DMS53 treated with DMSO at 0.1 percent for 48 hours (cell line): ENCODE measurements at regions not wholly inside any gene's neighbourhood (a gene's known extent, or its start where the extent isn't known, plus 50 kb on each side); places are given as distances from the start of the nearest gene placed in this dataset.
"Not testable (repeated sequence)": the region's sequence is repeated elsewhere in the genome, so short reads cannot be mapped to it uniquely, and the experiment has no call there.

ENCODE experiments used
- DNase-seq: peaks from one replicate; lab custom pipeline; 2025; ENCODE audit not compliant: unreplicated experiment; lab: John Stamatoyannopoulos, UW

DNA sequence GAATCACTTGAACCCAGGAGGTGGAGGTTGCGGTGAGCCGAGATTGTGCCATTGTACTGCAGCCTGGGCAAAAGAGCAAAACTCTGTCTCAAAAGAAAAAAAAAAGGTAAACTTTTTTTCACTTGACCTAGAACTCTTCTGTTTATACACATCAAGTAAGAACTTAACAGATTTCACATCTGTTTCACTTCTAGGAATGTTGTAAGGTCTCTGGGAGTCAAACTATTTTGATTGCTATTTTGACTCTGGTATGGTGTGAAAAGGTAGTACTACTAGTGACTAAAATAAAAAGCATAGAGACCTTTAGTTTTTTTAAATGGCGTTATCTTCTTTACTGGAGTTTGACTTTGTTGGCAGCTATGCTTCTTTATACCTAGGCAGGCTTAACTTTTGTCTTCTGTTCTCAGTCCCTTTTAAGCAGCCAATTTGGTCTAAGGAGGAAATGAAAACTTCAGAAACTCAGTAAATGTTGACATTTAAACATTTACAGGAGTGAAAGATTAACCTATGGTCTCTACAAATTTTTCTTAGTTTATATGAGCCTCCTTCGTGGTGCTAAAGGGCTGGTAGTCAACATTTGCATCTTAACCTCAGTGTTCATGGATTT lies 84.7 kb downstream of the METTL2B start:
- not testable (repeated sequence) for DNase-seq

DNA sequence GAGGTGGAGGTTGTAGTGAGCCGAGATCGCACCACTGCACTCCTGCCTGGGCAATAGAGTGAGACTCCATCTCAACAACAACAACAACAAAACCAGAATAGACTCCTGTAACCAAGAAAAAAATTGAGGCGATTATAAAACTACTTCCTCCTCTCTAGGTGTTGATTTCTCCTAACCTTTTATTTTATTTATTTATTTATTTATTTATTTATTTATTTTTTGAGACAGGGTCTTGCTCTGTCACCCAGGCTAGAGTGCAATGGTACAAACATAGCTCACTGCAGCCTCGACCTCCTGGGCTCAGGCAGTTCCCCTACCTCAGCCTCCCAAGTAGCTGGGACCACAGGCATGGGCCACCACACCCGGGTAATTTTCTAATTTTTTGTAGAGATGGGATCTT lies 86.2 kb downstream of the METTL2B start:
- not testable (repeated sequence) for DNase-seq

DNA sequence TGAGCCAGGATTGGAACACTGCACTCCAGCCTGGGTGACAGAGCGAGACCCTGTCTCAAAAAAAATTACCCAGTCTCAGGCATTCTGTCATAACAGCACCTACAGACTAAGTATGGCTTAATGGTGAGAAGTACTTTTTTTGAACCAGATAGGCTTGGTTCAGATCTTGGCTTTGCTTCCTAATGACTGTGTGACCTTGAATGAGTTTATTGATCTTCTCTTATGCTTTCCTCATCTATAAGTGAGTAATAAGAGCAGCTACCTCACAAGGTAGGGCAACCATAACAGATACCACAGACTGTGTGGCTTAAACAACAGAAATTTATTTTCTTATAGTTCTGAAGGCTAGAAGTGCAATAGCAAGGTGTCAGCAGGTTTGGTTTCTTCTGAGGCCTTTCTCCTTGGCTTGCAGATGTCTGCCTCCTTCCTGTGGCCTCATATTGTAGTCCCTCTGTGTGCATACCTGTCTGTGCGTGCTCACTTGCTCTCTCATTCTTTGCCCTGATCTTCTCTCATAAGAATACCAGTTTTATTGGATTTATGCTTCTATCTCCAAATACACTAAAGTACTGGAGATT lies 87.7 kb downstream of the METTL2B start:
- DNase-seq = not testable (repeated sequence)

DNA sequence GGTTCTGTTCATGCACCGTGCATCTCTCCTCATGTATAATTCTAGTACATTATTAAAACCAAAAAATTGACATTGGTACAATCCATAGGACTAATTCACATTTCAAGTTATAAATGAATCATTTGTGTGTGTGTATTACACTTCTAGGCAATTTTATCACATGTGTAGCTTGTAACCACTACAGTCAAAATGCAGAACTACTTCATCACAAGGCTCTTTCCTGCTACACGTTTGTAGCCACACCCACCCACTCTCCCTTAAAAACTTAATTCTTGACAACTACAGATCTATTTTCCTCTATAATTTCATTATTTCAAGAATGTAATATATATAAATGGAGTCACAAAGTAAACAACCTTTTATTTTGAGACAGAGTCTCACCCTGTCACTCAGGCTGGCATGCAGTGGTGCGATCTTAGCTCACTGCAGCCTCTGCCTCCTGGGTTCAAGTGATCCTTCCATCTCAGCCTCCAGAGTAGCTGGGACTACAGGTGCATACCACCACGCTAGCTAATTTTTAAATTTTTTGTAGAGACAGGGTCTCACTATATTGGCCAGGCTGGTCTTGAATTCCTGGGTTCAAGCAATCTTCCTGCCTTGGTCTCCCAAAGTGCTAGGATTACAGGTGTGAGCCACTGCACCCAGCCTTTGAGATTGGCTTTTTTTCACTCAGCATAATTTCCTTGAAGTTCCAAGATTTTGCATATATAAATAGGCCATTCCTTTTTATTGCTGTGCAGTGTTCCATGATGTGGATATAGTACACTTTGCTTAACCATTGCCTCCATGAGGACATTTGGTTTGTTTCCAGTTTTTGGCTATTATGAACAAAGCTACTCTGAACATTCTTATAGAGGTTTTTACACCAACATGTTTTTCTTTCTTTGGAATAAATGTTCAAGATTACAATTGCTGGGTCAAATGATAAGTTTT lies 88.7 kb downstream of the METTL2B start:
- not testable (repeated sequence) for DNase-seq

DNA sequence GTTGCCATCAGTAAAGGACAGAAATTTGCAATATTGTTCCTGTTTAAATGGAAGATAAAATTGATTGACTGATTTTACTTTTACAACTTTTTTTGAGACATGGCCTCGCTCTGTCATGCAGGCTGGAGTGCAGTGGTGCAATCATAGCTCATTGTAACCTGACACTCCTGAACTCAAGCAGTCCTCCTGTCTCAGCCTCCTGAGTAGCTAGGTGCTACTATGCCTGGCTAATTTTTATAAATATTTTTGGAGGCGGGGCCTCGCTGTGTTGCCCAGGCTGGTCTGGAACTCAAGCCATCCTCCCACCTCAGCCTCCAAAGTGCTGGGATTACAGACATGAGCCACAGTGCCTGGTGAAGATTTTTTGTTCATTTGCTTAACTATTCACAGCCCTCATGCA lies 96.8 kb upstream of the GARIN1A start:
- not testable (repeated sequence) for DNase-seq

DNA sequence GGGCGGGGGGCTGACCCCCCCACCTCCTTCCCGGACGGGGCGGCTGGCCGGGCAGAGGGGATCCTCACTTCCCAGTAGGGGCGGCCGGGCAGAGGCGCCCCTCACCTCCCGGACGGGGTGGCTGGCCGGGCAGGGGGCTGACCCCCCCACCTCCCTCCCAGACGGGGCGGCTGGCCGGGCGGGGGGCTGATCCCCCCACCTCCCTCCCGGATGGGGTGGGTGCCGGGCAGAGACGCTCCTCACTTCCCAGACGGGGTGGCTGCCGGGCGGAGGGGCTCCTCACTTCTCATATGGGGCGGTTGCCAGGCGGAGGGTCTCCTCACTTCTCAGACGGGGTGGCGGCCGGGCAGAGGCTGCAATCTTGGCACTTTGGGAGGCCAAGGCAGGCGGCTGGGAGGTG lies 95.1 kb upstream of the GARIN1A start:
- not testable (repeated sequence) for DNase-seq

DNA sequence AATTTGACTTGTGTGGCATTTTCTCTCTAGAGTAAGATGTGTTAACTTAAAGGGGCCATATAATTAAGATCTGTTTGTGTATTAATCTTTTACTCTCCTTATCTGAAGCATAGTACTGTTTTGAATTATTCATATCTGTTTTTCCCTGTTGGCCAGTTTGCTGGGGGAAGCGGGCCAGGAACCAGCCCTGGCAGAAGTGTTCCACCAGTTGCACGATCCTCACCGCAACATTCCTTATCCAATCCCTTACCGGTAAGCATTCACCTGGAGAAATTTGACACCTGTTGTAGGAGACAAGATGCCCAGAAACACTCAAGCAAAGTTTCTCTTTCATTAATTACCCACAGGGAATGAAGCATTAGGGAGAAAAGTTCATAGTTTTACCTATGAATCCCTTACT lies 92.2 kb upstream of the GARIN1A start:
- DNase-seq = not testable (repeated sequence)

DNA sequence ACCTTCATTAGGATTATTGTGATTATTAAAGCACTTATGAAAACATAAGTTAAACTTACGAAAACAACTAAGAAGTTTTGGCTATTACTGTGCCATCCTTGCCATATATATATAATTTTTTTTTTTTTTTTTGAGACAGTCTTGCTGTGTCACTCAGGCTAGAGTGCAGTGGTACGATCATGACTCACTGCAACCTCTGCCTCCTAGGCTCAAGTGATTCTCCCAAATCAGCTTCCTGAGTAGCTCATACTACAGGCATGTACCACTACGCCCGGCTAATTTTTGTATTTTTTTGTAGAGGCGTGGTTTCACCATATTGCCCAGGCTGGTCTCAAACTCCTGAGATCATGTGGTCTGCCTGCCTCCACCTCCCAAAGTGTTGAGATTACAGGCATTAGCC lies 91.0 kb upstream of the GARIN1A start:
- DNase-seq = not testable (repeated sequence)

DNA sequence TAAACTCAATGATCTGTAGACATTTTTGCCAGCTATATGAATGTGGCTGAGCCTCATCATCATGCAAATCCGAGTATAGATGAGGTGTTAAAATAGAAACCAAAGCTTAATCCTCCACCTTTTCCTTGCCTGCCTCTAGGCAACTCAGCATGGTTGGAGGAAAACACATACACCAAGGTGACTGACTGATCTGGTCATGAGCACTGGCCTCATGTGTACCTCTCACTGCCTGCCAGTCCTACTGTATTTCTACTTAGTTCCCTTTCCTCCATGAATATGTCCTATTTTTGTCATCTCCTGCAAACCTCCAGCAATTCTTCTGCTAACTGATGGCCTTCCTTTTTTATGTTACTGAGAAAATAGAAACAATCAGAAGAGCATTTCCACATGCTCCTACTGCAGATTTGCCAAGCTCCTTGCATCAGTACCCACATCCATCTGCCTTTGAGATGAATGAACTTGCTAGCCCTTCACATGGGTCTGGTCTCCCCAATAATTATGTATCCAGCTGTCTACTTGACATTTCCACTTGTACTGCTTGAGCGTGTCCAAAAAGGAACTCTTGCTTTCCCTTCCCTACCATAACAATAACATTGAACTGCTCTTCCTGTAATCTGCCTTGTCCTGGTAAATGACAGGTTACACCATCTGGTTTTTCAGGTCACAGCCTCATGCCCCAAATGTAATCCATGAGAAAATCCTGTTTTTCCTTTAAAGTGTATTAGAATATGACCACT lies 90.1 kb upstream of the GARIN1A start:
- not testable (repeated sequence) for DNase-seq

DNA sequence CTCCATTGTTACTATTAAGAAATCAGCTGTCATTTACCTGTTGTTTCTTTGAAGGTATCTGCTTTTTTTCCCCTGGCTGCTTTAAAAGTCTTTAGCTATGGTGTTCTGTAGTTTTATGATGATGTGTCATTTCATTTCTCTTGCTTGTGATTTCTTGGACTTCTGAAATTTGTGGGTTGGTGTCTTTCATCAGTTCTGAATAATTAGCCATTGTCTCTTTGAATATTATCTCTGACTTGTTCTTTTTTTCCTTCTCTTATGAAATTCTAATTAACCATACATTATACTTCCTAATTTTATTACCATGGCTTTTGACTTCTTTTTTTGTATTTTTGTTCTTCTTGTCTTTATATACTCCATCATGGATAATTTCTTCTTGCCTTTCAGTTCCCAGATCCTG lies 85.4 kb upstream of the GARIN1A start:
- not testable (repeated sequence) for DNase-seq

DNA sequence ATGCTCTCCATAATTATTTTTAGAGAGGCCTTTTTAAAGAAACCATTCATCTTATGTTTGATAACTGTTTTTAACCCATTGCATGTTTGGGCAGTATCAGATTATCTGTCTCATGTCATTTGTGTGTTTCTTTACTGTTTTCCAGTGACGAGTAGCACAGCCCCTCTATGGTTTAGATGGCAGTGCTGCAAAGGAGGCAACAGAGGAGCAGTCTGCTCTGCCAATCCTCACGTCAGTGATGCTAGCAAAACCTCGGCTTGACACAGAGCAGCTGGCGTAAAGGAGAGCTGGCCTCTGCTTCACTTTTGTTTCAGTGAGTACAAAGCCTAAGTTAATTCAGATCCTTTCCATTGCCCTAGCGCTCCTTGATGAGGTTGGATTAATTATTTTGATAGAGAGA lies 80.4 kb upstream of the GARIN1A start:
- no peak for DNase-seq

DNA sequence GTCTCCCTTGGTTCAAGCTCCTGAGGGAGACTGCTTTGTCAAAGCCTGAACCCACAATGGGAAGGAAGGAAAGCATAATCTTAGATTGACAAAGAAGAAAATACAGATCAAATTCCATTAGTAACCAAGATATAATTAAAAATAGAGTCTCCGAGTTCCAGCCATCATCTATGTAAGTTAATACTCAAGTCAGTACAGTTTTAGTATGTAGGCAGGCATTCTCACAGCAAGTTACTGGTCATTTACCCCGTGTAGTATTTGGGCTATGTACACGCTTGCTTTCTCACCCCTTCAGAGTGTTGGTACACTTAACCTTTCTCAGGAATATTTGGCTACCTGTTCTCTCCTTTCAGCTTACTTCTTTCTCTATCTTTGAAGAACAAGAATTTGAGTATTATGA lies 79.9 kb upstream of the GARIN1A start:
- DNase-seq = not testable (repeated sequence)

DNA sequence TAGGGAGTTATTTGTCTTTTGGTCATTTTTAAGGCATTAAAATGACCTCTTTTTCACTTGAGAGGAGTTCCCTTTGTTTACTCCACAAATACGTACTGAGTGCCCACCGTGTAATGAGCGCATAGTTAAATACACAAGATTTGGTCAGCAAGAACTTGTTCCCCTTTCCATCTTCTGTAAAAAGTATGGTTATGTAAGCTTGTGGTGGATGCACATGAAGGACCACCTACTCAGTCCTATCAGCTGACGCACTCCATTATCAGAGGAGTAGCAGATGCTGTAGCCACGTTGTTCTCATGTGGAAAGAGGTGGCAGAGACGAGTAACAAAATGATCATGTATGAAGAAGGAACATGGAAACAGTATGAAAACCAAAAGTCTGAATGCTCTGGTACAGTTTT lies 78.0 kb upstream of the GARIN1A start:
- DNase-seq = not testable (repeated sequence)

DNA sequence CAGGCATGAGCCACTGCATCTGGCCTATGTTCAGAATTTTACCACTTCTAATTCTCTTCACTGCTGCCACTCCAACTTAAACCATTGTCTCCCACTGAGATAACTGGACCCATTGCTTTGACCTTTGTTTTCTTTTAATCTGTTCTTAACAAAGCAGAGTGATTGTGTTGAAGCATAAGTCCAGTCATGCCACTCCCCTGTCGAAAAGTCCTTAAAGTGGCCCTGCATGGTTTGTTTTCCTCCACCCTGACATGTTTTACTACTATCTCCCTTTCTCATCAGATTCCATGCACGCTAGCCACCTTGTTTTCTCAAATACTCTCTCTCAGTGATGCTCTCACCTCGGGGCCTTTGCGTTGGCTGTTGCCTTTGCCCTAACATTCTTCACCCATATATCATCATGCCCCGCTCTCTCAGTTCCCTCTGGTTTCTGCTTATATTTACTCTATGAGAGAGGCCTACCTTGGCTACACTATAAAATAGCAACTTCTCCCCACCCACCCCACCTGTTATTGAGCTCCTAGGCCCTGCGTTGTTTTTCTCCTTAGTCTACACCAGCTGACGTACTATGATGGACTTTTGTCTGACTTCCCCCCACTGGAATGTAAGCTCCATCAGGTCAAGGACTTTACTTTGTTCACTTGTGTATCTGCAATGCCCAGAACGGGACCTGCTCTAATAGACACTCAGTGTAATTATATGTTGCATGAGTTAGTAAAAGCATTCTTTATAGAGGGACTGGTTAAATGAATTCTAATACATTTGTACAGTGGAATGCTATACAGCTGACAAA lies 75.6 kb upstream of the GARIN1A start:
- not testable (repeated sequence) for DNase-seq

DNA sequence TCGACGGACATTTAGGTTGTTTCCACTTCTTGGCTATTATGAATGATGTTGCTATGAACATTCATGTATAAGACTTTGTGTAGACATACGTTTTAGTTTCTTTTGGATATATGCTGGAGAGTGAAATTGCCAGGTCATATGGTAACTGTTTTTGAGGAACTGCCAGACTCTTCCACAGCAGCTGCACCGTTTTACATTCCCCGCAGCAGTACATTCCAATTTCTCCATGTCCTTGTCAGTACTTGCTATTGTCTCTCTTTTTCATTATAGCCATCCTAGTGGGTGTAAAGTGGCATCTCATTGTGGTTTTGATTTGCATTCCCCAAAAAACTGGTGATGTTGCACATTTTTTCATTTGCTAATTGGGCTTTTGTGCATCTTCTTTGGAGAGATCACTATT lies 73.1 kb upstream of the GARIN1A start:
- DNase-seq = not testable (repeated sequence)

DNA sequence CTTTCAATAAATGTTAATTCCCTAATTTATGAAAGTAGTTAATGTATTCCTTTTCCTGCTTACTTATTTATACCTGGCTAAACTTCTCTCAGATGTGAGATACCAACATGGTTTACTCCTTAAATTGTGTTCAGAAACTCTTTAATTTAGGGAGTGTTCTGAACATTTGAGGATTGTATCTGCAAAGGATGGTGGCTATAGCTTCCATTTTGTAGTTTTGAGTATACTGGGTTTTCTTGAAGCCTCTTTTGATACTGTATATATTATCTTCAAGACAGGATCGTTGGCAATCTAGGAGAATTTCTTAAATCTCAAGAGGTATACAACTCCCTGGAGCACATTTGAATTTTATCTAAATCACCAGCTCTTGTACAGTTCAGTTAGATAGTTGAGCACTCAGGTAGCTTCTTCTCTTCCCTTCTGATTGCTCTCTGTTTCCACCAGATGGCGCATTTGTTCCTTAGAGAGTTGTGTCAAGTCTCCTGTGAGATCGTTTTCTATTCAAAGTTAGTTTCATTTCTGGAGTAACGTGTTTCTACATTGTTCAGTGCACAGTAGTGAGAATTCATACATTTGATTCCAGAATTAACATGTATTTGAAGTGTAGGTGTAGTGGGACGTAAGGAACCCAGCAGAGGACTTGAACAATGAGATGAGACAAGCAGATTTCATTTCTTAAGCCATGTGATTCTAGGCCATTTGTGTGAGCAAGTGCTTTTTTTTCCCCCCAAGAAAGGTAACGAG lies 63.2 kb upstream of the GARIN1A start:
- peak; percentile 34 for DNase-seq

DNA sequence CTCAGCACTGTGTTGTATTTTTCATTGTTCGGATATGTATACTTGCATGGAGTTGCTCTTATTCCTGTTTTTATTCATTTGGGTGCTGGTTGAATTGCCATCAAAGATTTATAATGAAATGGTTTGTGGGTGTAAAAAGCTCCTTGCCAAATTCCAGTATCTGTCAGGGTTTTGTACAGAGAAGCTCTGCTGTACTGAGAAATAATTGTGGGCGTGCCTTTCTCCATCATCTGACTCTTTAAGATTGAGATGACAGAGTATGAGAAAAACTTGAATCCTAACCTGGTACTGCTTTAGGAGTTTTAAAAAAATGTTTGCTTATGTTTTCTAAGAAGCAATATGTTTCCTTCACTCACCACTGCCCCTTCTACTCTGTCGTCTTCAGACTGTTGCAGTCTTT lies 58.7 kb upstream of the GARIN1A start:
- DNase-seq = not testable (repeated sequence)

DNA sequence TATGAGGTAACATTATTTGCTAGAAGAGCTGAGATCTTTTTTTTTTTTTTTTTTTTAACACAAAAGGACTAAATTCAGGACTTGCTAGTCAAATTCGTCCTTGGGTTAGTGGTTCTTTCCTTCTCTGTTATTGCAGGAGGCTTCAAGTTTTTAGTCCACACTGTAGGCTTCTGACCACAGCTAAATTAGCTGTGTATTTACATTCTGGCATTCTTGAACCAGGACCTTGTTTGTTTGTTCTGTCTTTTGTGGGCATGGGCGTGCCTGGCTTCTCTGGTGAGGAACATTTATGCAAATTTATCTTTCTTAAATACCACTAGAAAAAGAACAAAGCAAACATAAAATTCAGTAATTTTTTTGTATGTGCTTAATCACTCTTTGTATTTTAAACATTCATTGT lies 57.3 kb upstream of the GARIN1A start:
- not testable (repeated sequence) for DNase-seq

DNA sequence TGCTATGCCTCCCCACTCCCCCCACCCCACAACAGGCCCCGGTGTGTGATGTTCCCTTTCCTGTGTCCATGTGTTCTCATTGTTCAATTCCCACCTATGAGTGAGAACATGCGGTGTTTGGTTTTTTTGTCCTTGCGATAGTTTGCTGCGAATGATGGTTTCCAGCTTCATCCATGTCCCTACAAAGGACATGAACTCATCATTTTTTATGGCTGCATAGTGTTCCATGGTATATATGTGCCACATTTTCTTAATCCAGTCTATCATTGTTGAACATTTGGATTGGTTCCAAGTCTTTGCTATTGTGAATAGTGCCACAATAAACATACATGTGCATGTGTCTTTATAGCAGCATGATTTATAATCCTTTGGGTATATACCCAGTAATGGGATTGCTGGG lies 55.3 kb upstream of the GARIN1A start:
- not testable (repeated sequence) for DNase-seq
